ENCODE measurements at regions not wholly inside any gene's neighbourhood (a gene's known extent, or its start where the extent isn't known, plus 50 kb on each side); places are given as distances from the start of the nearest gene placed in this dataset.
A peak's percentile ranks its signal among the peaks of the same experiment; 100 is the strongest.

- DNase-seq: no peak
These were observed 200.5 kb upstream of the TLE4 start for GRCh38 chr9:79371301-79371700.

- no peak for DNase-seq
These were observed 199.7 kb upstream of the TLE4 start for GRCh38 chr9:79371948-79372555.

- no peak for DNase-seq
These were observed 194.4 kb upstream of the TLE4 start for GRCh38 chr9:79377339-79377855.

- no peak for DNase-seq
These were observed 193.7 kb upstream of the TLE4 start for GRCh38 chr9:79378107-79378506.

GRCh38 chr9:79382044-79382443, 189.7 kb upstream of the TLE4 start:
- DNase-seq: no peak

- DNase-seq: no peak
These were observed 189.3 kb upstream of the TLE4 start for GRCh38 chr9:79382458-79382857.

- no peak for DNase-seq
These were observed 188.7 kb upstream of the TLE4 start for GRCh38 chr9:79383096-79383495.

GRCh38 chr9:79384091-79384490, 187.7 kb upstream of the TLE4 start:
- no peak for DNase-seq

- DNase-seq: no peak
These were observed 187.3 kb upstream of the TLE4 start for GRCh38 chr9:79384501-79384900.

GRCh38 chr9:79387101-79387835, 184.5 kb upstream of the TLE4 start:
- no peak for DNase-seq

- DNase-seq: no peak
These were observed 181.6 kb upstream of the TLE4 start for GRCh38 chr9:79390077-79390698.

GRCh38 chr9:79390781-79391770, 180.7 kb upstream of the TLE4 start:
- no peak for DNase-seq

GRCh38 chr9:79395228-79395627, 176.5 kb upstream of the TLE4 start:
- no peak for DNase-seq

GRCh38 chr9:79395755-79396154, 176.0 kb upstream of the TLE4 start:
- DNase-seq: peak in 10 of 56 donors; percentile 1 to 27 (median 4)

GRCh38 chr9:79396168-79396567, 175.6 kb upstream of the TLE4 start:
- DNase-seq: no peak

GRCh38 chr9:79403495-79403894, 168.3 kb upstream of the TLE4 start:
- no peak for DNase-seq

- DNase-seq: no peak
These were observed 163.6 kb upstream of the TLE4 start for GRCh38 chr9:79408200-79408599.

GRCh38 chr9:79408617-79409016, 163.1 kb upstream of the TLE4 start:
- DNase-seq: no peak

GRCh38 chr9:79409182-79409823, 162.5 kb upstream of the TLE4 start:
- DNase-seq: no peak

- no peak for DNase-seq
These were observed 145.9 kb upstream of the TLE4 start for GRCh38 chr9:79425840-79426239.

- no peak for DNase-seq
These were observed 143.3 kb upstream of the TLE4 start for GRCh38 chr9:79428422-79428821.
